ENCODE measurements at regions not wholly inside any gene's neighbourhood (a gene's known extent, or its start where the extent isn't known, plus 50 kb on each side); places are given as distances from the start of the nearest gene placed in this dataset.

- no peak for DNase-seq (ENCODE audit: low spot score)
Measured at GRCh38 chr3:90015688-90016356, 908.4 kb downstream of the EPHA3 start.

DNA sequence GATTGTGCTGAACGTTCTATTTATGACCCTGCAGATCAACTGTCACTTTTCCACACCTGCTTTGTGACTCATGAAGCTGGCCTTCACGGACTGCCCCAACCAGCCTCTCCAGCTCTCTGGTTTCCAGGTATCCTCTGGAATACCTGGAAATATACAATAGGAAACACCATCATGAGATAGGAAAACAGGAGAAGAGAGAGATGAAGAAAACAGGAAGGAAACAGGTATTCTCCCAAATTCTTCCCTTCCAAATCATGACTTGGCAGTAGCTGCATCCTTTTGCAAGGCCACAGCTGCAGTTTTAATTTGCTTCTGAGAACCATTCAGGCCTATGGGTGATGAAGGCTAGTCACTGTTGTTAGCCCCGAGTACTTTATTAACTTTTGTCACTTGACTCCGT, 909.1 kb downstream of the EPHA3 start:
- DNase-seq (ENCODE audit: low spot score), result no peak

GRCh38 chr3:90018779-90019178, 911.4 kb downstream of the EPHA3 start:
- DNase-seq (ENCODE audit: low spot score), result no peak

GRCh38 chr3:90025019-90025418, 917.6 kb downstream of the EPHA3 start:
- DNase-seq (ENCODE audit: low spot score), result no peak

DNA sequence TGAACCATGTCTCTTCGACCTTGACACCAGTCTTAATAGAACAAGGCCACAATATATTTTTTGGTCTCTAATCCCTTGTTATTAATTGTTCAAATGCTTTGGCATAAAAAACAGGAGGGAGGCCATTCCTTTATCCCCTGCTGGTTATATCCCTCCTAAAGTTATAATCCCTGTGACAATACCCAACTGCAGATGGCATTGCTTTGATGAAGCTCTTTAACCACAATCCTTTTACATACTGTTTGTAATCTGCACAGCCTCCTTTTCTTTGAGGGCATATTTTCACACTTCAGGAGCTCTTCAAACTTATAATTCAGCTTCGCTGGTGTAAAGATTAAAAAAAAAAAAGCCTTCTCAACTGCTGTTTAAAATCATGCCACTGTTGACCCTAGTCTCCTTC, 919.0 kb downstream of the EPHA3 start:
- no peak for DNase-seq (ENCODE audit: low spot score)

- DNase-seq (ENCODE audit: low spot score), result no peak
Measured at GRCh38 chr3:90031121-90031520, 923.7 kb downstream of the EPHA3 start.

GRCh38 chr3:90032980-90033641, 925.7 kb downstream of the EPHA3 start:
- no peak for DNase-seq (ENCODE audit: low spot score)

DNA sequence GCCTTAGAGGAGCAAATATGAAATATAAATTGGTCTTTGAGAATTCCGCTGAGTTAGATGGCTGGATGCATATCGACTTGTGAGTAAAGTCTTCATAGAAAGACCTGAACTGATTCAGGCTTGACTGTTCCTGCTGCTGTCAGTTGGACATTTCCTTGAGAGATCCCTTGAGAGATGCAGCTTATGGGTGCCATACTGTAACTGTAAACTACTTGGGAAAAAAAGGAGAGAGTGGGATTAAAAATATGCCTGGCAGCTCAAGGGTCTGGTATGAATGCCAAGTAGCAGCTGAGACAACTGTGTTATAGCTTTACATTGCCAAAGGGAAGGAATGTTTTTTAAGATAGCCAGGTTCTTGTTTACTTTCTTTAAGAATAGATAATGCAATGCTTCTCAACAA, 926.6 kb downstream of the EPHA3 start:
- no peak for DNase-seq (ENCODE audit: low spot score)

DNA sequence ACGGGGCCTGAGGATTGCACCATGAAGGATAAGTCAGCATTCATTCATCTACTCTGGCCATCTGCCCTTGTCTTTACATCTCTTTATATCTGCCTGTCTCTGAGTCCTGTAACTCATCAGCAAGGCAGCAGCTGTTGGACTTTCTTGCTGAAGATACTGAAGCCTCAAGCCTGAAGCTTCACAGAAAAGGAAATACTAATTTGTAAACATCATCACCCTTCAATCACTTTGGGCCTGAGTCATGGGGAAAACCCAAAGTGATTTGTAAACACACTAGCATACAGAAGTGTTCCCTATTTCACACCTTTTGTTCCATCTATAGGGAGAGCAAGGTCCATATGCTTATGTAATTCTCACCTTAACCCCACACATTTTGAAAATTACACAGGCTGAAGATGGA, 928.2 kb downstream of the EPHA3 start:
- DNase-seq (ENCODE audit: low spot score), result no peak

DNA sequence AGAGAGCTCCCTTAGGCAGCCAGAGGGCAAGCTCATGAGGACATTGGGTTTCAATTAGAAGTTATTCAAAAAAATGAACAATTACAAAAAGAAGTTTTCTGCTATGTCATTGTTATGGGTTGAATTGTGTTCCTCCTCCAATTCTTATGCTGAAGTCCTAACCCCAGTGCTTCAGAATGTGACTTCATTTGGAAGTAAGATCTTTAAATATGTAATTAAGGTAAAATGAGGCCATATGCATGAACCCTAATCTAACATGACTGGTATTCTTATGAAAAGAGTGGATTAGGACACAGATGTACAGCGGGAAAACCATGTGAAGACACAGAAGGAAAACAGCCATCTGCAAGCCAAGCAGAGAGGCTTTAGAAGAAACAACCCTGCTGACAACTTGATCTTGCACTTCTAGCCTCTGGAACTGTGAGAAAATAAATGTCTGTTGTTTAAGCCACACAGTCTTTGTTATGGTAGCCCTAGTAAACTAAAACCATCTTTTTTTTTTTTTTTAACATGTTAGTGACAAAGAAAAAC, 929.6 kb downstream of the EPHA3 start:
- no peak for DNase-seq (ENCODE audit: low spot score)

GRCh38 chr3:90039994-90040393, 932.6 kb downstream of the EPHA3 start:
- DNase-seq (ENCODE audit: low spot score), result no peak

GRCh38 chr3:90040554-90040953, 933.1 kb downstream of the EPHA3 start:
- no peak for DNase-seq (ENCODE audit: low spot score)

GRCh38 chr3:90041995-90042394, 934.6 kb downstream of the EPHA3 start:
- DNase-seq (ENCODE audit: low spot score), result no peak

DNA sequence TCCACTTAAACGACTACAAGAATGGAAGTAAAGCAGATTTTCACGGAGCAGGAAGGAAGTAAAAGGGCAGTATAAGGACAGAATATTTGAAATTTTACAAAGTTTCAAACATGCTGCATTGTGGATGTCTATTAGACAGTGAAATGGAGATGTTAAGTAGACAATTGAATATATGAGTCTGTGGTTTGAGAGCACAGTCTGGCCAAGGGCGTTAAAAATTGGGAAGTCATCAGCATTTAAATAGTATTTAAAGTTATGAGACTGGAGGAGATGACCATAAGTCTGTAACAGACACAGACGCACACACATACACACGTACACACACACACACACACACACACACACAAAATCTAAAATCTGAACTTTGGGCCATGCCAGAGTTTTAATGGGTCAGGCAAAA, 935.9 kb downstream of the EPHA3 start:
- DNase-seq (ENCODE audit: low spot score), result no peak

GRCh38 chr3:90044084-90044816, 936.8 kb downstream of the EPHA3 start:
- DNase-seq (ENCODE audit: low spot score), result no peak

DNA sequence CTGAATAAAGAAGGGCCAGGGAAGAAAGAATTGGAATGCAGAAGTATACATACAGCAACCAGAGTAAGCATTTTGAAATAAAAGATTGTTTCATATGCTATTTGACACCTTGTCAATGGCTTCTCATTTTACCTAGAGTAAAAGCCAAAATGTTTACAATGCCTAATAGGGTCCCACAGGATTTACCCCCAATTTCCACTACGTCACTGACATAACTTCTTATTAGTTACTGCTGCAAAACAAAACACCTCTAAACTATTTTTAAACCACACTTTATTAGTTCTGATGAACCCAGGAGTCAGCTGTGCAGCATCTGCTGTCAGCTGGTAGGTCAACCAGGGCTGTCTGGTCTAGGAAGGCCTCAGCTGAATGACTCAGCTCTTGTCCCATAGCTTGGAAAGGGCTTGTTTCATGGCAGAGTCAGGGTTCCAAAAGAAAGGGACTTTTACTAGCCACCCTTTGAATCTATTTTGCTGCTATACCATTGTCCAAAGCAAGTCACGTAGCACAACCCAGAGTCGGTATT, 945.1 kb downstream of the EPHA3 start:
- DNase-seq (ENCODE audit: low spot score), result no peak

DNA sequence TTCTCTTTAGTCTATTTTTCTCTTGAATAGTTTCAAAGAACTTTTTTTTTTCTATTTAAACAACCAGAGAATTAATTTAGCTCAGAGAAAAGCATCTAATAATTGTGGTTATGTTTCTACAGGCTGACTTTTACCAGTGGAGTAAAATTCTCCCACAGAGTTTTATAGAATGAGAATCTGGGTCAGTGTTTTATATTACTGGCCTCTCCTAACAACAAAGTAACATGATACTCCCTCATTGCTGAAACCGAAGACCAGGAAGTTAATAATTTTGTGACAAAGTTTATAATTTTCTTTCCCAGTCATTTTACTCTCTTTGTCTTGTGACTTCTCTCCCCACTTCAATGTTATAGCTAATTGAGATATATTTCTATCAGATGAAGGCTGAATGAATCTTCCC, 946.9 kb downstream of the EPHA3 start:
- no peak for DNase-seq (ENCODE audit: low spot score)

DNA sequence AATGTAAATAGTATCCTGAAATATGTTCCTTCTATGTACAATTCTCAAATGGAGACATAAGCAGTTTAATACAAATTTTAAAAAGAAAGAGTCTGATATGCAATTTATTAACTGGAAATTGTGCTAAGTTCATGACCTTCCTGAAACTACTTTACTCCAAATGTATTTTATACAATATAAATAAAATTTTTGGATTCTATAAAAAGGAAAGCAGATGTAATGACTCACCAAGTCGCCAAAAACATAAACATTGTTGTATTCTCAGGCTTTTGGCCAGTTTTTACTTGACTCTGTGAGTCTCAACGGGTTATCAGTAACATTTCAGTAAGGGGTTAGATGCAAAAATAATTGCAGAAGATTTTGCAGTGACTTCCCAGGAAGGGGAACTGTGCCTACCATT, 948.2 kb downstream of the EPHA3 start:
- no peak for DNase-seq (ENCODE audit: low spot score)

DNA sequence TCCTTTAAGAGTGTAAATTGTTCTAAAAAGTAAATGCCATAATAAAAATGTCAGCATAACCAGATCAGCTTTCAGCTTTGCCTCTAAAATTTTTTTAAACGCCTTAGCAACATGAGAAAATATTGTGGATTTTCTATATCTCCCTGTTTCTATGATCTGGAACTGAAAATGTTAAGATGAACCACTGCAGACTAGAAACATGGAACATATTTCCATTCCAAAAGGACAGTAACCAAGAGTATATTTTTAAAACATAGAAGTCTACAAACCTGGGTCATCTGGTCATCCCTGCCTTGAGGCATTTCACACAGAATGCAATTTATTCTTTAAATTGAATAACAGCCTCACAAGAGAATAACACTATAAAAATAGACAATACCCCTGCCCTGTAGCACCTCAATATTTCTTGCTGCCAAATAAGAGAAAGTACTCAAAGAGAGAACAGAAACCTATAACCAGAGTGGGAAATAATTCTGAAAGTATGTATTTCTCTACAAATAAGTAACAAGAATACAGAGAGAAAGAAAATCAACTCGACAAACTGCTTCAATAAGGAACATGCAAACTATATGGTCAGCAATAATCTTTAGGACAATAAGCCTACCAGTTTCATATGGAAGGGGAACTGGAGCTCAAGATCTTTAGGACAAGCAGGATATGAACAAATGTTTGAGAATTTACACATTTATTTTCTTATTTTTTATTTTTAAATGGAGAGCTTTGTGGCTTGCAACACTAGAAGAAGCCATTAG, 949.0 kb downstream of the EPHA3 start:
- DNase-seq (ENCODE audit: low spot score), result no peak

GRCh38 chr3:90062016-90062415, 954.6 kb downstream of the EPHA3 start:
- DNase-seq (ENCODE audit: low spot score), result no peak

GRCh38 chr3:90062631-90063200, 955.3 kb downstream of the EPHA3 start:
- no peak for DNase-seq (ENCODE audit: low spot score)

GRCh38 chr3:90068783-90069182, 961.4 kb downstream of the EPHA3 start:
- DNase-seq (ENCODE audit: low spot score), result no peak

All from left forelimb (tissue), 1 donor.